Neural cell (in vitro differentiated cells): ENCODE measurements at regions not wholly inside any gene's neighbourhood (a gene's known extent, or its start where the extent isn't known, plus 50 kb on each side); places are given as distances from the start of the nearest gene placed in this dataset.

Experiments used
- H2AFZ ChIP-seq: fragments of 200-600, 300-800 bp; sonication (generic), shearing (Covaris generic); 2 replicates; pipeline ENCODE4 v1.6.0; 2014; ENCODE audit warnings: low read depth, mild to moderate bottlenecking, antibody characterized with exemption, low read length, moderate library complexity
- H3F3A ChIP-seq: fragments of 200-600 bp; shearing (Covaris generic); 2 replicates; pipeline ENCODE4 v1.6.1; 2016; ENCODE audit warnings: mild to moderate bottlenecking, moderate library complexity, mixed read lengths, antibody characterized with exemption, low read length; ENCODE audit not compliant: insufficient read depth, poor library complexity, severe bottlenecking
- H3K27ac ChIP-seq: fragments of 200-600, 300-800 bp; sonication (generic), shearing (Covaris generic); 2 replicates; pipeline ENCODE4 v1.5.1; 2014; ENCODE audit warnings: mild to moderate bottlenecking, low read length, moderate library complexity
- H3K27me3 ChIP-seq: fragments of 300-800, 200-600 bp; sonication (generic), shearing (Covaris generic); 2 replicates; pipeline ENCODE4 v1.6.0; 2014; ENCODE audit warnings: mild to moderate bottlenecking, low read depth, low read length, moderate library complexity; ENCODE audit not compliant: insufficient read depth
- H3K36me3 ChIP-seq: fragments of 300-800, 200-600 bp; sonication (generic), shearing (Covaris generic); 2 replicates; pipeline ENCODE4 v1.5.1; 2014; ENCODE audit warnings: mild to moderate bottlenecking, antibody characterized with exemption, low read length, moderate library complexity; ENCODE audit not compliant: insufficient read depth
- H3K4me2 ChIP-seq: fragments of 300-800, 200-600 bp; sonication (generic), shearing (Covaris generic); 2 replicates; pipeline ENCODE4 v1.6.0; 2014; ENCODE audit warnings: mild to moderate bottlenecking, low read length
- H3K4me3 ChIP-seq: fragments of 300-800, 200-600 bp; sonication (generic), shearing (Covaris generic); 2 replicates; pipeline ENCODE4 v1.5.1; 2014; ENCODE audit warnings: mild to moderate bottlenecking, low read length, moderate library complexity
- H3K79me2 ChIP-seq: fragments of 200-600 bp; shearing (Covaris generic); replicated peaks from 2 replicates; pipeline ENCODE4 v1.6.0; 2014; ENCODE audit warnings: mild to moderate bottlenecking, low read length, moderate library complexity; ENCODE audit not compliant: insufficient read depth
- H3K9ac ChIP-seq: fragments of 300-800, 200-600 bp; sonication (generic), shearing (Covaris generic); 2 replicates; pipeline ENCODE4 v1.6.1; 2016; ENCODE audit warnings: mild to moderate bottlenecking, low read length, mixed read lengths
- H3K9me2 ChIP-seq: fragments of 200-600 bp; shearing (Covaris generic); 2 replicates; pipeline ENCODE4 v1.6.1; 2016; ENCODE audit warnings: mild to moderate bottlenecking, low read length, mixed read lengths; ENCODE audit not compliant: insufficient read depth
- H3K9me3 ChIP-seq: fragments of 200-600, 300-800 bp; sonication (generic), shearing (Covaris generic); 2 replicates; pipeline ENCODE4 v1.6.1; 2016; ENCODE audit warnings: mild to moderate bottlenecking, mixed run types, low read length, moderate library complexity, mixed read lengths
- H4K20me1 ChIP-seq: fragments of 200-600 bp; shearing (Covaris generic); 2 replicates; pipeline ENCODE4 v1.6.1; 2016; ENCODE audit warnings: mild to moderate bottlenecking, mixed run types; ENCODE audit not compliant: insufficient read depth
- EP300 ChIP-seq: fragments of 450-650 bp; conservative IDR thresholded peaks from 2 replicates; pipeline ENCODE4 v1.6.1; 2014; ENCODE audit warnings: antibody characterized with exemption, mild to moderate bottlenecking, moderate library complexity; ENCODE audit not compliant: poor library complexity, severe bottlenecking
- EZH2 ChIP-seq: fragments of 200-600, 300-800 bp; shearing (Covaris generic), sonication (generic); IDR thresholded peaks from 2 replicates; pipeline ENCODE4 v1.6.1; 2014; ENCODE audit warnings: antibody characterized with exemption, low read length, borderline replicate concordance, mild to moderate bottlenecking; ENCODE audit not compliant: insufficient read depth, poor library complexity, severe bottlenecking
- MXI1 ChIP-seq: fragments of 450-650 bp; conservative IDR thresholded peaks from 2 replicates; pipeline ENCODE4 v1.6.1; 2014; ENCODE audit warnings: antibody characterized with exemption, mild to moderate bottlenecking; ENCODE audit not compliant: poor library complexity, severe bottlenecking
- POLR2AphosphoS5 ChIP-seq: IDR thresholded peaks from 2 replicates; pipeline ENCODE4 v1.6.1; 2012
- RAD21 ChIP-seq: fragments of 450-650 bp; conservative IDR thresholded peaks from 2 replicates; pipeline ENCODE4 v1.6.1; 2014; ENCODE audit warnings: antibody characterized with exemption, mild to moderate bottlenecking, moderate library complexity
- SMC3 ChIP-seq: fragments of 450-650 bp; conservative IDR thresholded peaks from 2 replicates; pipeline ENCODE4 v1.6.1; 2014; ENCODE audit warnings: antibody characterized with exemption, mild to moderate bottlenecking, moderate library complexity; ENCODE audit not compliant: poor library complexity
- TAF1 ChIP-seq: IDR thresholded peaks from 2 replicates; pipeline ENCODE4 v1.6.1; 2012; ENCODE audit warnings: low read depth
- TF ChIP-seq, protein P1 (sequence below): IDR thresholded peaks from 2 replicates; pipeline ENCODE4 v1.6.1; 2012; ENCODE audit warnings: borderline replicate concordance
- TF ChIP-seq, protein P2 (sequence below): fragments of 450-650 bp; IDR thresholded peaks from 2 replicates; pipeline ENCODE4 v1.5.1; 2014; ENCODE audit warnings: antibody characterized with exemption, mild to moderate bottlenecking, moderate library complexity; ENCODE audit not compliant: poor library complexity, severe bottlenecking

DNA sequence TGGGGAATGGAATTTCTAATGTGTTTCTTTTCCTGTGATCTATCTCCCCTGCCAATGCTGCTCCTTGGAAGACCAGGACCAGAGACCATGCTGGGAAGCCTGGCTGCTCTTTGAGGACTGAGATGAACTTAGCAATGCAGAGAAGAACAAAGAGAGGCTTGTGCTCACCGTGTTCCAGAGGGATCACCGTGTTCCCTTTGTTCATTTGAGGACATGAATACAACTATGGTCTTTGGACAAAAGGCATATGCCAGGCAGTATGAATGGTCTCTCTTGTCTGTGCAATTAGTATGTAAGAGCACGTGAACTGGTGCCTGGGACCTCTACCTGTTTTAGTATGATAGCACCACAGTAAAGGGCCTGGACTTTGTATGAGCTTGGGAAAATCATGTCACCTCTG lies 139.9 kb downstream of the TDRD15 start:
- no peak overlapping the region for H3K4me3 ChIP-seq
- no peaks in the 10 kb centered on the region for H3K9me3 ChIP-seq
- H3K79me2 ChIP-seq = no peaks in the 10 kb centered on the region
- H3K4me2 ChIP-seq = no peak overlapping the region
- H3K36me3 ChIP-seq = no peaks in the 10 kb centered on the region
- no peaks in the 10 kb centered on the region for H3K9me2 ChIP-seq
- no peaks in the 10 kb centered on the region for H4K20me1 ChIP-seq
- H3F3A ChIP-seq = no peaks in the 10 kb centered on the region
- TF ChIP-seq POLR2AphosphoS5 = no peak
- TF ChIP-seq, protein P1, sequence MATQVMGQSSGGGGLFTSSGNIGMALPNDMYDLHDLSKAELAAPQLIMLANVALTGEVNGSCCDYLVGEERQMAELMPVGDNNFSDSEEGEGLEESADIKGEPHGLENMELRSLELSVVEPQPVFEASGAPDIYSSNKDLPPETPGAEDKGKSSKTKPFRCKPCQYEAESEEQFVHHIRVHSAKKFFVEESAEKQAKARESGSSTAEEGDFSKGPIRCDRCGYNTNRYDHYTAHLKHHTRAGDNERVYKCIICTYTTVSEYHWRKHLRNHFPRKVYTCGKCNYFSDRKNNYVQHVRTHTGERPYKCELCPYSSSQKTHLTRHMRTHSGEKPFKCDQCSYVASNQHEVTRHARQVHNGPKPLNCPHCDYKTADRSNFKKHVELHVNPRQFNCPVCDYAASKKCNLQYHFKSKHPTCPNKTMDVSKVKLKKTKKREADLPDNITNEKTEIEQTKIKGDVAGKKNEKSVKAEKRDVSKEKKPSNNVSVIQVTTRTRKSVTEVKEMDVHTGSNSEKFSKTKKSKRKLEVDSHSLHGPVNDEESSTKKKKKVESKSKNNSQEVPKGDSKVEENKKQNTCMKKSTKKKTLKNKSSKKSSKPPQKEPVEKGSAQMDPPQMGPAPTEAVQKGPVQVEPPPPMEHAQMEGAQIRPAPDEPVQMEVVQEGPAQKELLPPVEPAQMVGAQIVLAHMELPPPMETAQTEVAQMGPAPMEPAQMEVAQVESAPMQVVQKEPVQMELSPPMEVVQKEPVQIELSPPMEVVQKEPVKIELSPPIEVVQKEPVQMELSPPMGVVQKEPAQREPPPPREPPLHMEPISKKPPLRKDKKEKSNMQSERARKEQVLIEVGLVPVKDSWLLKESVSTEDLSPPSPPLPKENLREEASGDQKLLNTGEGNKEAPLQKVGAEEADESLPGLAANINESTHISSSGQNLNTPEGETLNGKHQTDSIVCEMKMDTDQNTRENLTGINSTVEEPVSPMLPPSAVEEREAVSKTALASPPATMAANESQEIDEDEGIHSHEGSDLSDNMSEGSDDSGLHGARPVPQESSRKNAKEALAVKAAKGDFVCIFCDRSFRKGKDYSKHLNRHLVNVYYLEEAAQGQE = no peak
- TF ChIP-seq MXI1 = no peak
- TF ChIP-seq, protein P2, sequence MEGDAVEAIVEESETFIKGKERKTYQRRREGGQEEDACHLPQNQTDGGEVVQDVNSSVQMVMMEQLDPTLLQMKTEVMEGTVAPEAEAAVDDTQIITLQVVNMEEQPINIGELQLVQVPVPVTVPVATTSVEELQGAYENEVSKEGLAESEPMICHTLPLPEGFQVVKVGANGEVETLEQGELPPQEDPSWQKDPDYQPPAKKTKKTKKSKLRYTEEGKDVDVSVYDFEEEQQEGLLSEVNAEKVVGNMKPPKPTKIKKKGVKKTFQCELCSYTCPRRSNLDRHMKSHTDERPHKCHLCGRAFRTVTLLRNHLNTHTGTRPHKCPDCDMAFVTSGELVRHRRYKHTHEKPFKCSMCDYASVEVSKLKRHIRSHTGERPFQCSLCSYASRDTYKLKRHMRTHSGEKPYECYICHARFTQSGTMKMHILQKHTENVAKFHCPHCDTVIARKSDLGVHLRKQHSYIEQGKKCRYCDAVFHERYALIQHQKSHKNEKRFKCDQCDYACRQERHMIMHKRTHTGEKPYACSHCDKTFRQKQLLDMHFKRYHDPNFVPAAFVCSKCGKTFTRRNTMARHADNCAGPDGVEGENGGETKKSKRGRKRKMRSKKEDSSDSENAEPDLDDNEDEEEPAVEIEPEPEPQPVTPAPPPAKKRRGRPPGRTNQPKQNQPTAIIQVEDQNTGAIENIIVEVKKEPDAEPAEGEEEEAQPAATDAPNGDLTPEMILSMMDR = no peak
- no peak for TF ChIP-seq SMC3
- TF ChIP-seq RAD21 = no peak
- TF ChIP-seq TAF1 = no peak
- no peak for TF ChIP-seq EZH2
- no peak for TF ChIP-seq EP300
- H3K9ac ChIP-seq = no peak overlapping the region
- H3K27ac ChIP-seq = no peak overlapping the region
- H3K27me3 ChIP-seq = no peaks in the 10 kb centered on the region
- H2AFZ ChIP-seq = no peak overlapping the region

DNA sequence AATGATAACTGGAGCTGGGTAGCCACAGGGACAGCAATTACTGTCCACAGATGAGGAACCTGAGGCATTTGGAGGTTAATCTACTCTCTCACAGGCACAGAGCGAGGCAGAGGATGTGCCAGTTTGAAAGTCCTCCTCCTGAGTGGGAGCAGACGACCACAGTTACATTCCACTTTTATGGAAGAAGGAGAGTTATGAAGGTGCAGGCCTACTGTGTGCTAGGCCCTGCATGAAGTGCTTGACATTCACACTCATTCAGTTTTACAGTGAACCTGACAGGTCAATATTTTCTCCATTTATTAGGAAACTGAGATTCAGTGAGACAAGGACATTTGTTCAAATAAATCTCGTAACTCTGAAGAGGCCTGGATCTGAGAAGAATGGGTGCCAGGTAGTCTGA lies 142.0 kb downstream of the TDRD15 start:
- Histone ChIP-seq H3K4me3 (no peak overlapping the region), H3K27me3 (no peaks in the 10 kb centered on the region), H3K9me2 (no peaks in the 10 kb centered on the region), H3K9me3 (no peaks in the 10 kb centered on the region), H2AFZ (no peak overlapping the region), H3K9ac (no peak overlapping the region), H3F3A (peaks cover 9% of the 10 kb centered on the region), H3K79me2 (no peaks in the 10 kb centered on the region), H3K27ac (no peak overlapping the region), H4K20me1 (no peaks in the 10 kb centered on the region), H3K36me3 (no peaks in the 10 kb centered on the region), H3K4me2 (no peak overlapping the region)
- TF ChIP-seq TAF1 = no peak
- TF ChIP-seq MXI1 = no peak
- no peak for TF ChIP-seq POLR2AphosphoS5
- no peak for TF ChIP-seq EZH2
- TF ChIP-seq, protein P1 = no peak
- no peak for TF ChIP-seq EP300
- TF ChIP-seq RAD21 = no peak
- TF ChIP-seq SMC3 = no peak
